ENCODE measurements at regions not wholly inside any gene's neighbourhood (a gene's known extent, or its start where the extent isn't known, plus 50 kb on each side); places are given as distances from the start of the nearest gene placed in this dataset.
"Not testable (repeated sequence)": the region's sequence is repeated elsewhere in the genome, so short reads cannot be mapped to it uniquely, and the experiment has no call there.

DNA sequence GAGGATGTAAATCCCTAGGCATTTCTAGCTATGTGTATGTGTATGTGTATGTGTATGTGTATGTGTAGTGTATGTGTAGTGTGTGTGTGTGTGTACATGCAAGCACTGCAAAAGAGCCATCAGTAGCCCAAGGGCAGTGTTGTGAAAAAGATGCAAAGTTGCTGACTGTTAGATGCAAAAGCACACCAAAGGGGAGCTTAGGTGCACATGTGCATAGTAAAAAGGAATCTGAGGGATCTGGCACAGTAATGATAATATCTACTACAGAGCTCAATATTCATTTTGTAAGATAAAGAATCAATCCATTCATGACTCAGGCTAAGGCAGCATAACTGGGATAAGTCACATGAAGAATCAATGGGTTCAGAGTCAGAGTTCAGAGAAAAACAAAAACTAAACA is 80.2 kb downstream of the TMEM47 start:
- intact Hi-C loops (cut with DNase I): no loop called here
- DNase-seq (ENCODE audit: low spot score) (no peak), ATAC-seq (no peak)

DNA sequence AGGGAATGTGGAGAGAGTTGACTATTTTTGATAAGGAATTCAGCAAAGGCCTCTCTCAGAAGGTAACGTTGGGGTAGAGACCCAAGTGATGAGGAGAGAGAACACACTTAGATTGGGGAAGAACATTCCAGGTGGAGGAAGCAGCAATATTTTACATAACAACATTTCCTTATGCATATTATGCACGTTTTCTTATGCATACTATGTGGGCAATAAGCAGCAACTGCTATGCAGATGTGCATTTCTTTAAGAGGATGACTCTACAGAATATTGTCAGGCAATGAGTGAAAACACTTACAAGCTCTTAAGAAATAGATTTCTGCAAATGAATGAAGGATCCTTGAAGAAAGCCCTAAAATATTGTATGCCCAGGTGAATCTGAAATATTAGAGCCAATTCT is 91.1 kb downstream of the TMEM47 start:
- intact Hi-C loops (cut with DNase I): no loop called here
- DNase-seq (ENCODE audit: low spot score): no peak
- ATAC-seq: no peak

DNA sequence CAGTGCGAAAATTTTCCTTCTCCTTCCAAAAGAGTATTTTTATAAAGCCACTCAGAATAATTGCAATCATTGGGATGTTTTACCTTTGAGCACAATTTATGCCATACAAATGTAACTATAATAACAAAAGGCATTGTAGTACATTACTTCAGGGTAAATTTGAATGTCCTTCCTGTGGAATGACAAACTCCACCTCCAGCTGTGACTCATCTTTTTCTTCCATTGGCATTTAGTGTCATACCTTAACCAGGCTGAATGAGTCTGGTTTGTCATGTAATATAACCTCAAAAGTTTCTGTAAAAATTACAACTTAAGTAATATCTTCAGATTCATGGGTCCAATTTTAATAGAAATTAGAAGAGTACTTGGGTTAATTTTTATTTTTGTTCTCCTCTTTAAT is 93.3 kb downstream of the TMEM47 start:
- ATAC-seq (no peak), DNase-seq (ENCODE audit: low spot score) (no peak)
- intact Hi-C loops (cut with DNase I): no loop called here

DNA sequence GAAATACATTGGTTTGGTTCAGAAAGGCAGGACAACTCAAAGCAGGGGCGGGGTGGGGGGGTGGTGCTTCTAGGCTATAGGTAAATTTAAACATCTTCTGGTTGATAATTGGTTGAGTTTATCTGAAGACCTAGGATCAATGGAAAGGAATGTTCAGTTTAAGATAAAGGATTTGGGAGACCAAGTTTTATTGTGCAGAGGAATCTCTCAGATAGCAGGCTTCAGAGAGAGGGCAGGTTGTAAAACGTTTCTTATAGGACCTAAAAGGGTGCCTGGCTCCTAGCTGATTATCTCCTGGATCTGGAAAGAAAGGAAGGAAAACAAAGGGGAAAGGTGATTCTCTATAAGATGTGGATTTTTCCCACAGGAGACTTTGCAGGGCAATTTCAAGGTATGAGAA is 94.0 kb downstream of the TMEM47 start:
- no peak for DNase-seq (ENCODE audit: low spot score)
- ATAC-seq: no peak
- intact Hi-C loops (cut with DNase I): no loop called here

DNA sequence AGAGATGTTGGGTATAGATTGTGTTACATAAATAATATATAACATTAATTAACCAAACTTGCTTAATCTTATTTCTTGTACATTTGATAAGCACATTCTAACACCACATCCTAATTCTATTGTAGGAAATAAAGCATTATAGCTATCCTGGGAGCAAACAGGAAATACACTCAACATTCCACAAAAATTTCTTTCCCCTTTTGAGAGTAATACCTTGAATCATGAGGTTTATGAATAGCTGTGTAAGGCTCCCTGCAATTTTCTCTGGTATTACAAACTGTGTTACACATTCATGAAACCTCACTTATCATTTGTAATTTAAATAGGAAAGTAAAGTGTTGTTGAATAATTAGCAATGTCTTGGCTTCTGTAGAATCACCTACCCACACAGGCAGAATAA is 95.1 kb downstream of the TMEM47 start:
- DNase-seq (ENCODE audit: low spot score) (no peak), ATAC-seq (no peak)
- intact Hi-C loops (cut with DNase I): no loop called here

DNA sequence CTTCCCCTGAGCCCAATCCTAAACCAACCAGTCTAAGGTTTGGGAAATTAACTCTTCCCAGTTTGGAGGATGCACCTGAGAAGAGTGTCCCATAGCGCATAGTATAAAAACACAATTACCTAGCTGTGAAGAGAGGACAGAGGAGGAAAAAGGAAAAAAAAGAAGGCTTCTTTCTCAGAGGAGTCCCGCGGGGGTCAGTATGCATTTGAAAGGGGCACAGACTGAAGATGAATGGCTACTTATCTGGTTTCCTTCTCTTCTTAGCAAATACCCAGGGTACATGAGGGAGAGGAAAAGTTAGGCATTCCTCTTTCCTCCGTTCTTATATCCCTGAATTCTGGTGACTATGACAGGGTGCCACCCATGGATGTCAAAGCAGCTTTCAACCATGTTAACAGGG is 96.9 kb downstream of the TMEM47 start:
- ATAC-seq (no peak), DNase-seq (ENCODE audit: low spot score) (no peak)
- intact Hi-C loops (cut with DNase I): no loop called here

DNA sequence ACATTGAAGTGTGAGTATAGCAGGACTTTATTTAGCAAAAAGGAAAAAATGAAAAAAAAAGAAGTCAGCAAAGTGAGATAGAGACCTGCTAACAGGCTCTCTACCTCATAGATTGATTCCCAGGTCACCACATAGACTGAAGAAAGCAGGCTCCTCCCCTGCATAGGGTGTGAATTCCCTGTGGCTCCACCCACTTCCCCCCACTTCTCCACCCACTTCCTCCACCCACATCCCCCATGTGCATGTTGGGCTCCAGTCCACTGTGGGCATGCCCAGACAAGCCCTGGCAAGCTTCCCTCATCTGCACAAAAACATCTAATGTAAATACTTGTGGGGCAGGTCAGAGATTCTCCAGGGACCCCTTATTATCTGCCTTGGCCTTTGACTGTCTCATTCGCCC is 97.8 kb downstream of the TMEM47 start:
- ATAC-seq: no peak
- DNase-seq (ENCODE audit: low spot score): no peak
- intact Hi-C loops (cut with DNase I): no loop called here

DNA sequence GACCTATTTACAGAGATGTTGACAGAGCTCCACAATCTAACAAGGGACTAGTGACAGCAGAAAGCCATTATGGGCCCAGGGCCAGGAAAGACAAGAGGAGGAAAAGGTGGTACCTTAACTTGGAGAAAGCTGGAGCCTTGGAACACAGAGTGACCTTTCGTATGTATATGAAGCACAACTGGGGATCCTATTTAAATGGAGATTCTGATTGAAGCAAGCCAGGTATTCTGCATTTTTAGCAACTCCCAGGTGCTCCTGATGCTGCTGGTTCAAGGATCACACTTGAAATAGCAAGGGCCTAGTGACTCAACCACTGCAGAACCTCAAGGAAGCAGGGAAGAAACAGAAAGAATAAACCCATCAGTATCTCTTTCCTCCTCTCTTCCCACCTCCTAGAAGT is 99.4 kb downstream of the TMEM47 start:
- no peak for ATAC-seq
- no peak for DNase-seq (ENCODE audit: low spot score)
- intact Hi-C loops (cut with DNase I): no loop called here

DNA sequence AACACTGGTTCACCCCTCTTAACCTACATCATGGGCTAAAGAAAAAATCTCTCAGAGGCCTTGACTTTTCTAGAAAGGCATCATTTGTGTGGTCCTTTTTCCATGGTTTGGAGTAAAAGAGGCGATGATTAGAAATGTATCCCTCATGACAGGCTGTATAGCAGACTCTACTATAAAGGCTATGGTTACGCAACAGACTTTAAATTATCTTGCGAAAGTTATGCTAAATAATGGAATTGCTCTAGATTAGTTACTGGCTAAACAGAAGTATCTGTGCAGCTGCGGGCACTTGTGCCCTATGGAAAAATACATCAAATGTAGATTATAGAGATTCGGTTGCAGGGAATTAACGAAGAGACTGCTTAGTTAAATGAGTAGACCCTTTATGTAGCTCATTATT is 101.6 kb downstream of the TMEM47 start:
- DNase-seq (ENCODE audit: low spot score) (no peak), ATAC-seq (no peak)
- intact Hi-C loops (cut with DNase I): no loop called here

DNA sequence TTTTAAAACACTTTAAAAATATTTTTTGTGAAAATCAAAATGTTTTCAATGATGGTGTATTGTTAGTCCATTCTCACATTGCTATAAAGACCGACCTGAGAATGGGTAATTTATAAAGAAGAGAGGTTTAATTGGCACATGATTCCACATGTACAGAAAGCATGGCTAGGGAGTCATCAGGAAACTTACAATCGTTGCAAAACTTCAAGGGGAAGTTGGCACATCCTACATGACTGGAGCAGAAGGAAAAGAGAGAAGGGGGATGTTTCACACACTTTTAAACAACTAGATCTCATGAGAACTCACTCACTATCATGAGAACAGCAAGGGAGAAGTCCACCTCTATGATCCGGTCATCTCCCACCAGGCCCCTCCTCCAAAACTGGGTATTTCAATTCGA is 110.7 kb downstream of the TMEM47 start:
- ATAC-seq: no peak
- intact Hi-C loops (cut with DNase I): no loop called here
- no peak for DNase-seq (ENCODE audit: low spot score)

DNA sequence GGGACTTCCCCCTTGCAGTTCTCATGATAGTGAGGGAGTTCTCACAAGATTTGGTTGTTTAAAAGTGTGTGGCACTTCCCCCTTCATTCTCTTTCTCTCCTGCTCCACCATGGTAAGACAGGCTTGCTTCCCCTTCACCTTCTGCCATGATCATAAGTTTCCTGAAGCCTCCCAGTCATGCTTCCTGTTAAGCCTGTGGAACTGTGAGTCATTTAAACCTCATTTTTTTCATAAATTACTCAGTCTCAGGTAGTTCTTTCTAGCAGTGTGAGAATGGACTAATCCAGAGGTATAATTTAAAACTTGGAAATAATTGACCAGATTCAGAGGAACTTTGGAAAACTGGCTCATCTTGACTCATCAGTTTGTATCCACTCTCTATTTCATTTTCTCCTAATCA is 129.0 kb downstream of the TMEM47 start:
- DNase-seq (ENCODE audit: low spot score) (no peak), ATAC-seq (no peak)
- intact Hi-C loops (cut with DNase I): no loop called here

DNA sequence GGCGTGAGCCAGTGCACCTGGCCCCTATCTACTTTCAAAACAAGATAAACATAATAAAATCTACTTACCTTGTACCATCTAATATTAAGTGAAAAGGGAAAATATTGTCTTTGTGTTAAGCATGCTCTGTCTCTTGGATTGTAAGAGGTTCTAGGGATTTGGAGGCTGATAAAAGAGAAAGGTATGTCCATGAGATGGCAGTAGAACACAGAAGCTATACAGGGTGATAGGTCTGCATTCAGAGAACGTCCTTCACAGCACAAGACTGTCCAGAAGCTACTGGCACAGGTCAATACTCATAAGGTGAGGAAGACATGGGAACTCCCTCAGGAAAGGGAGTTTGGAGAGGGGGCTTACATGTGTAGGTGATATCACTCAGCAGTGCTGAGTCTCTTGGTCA is 135.5 kb downstream of the TMEM47 start:
- ATAC-seq: no peak
- DNase-seq (ENCODE audit: low spot score): no peak
- intact Hi-C loops (cut with DNase I): loop anchor here (5.0 kb wide), 1 partner anchor 196 kb away; no protein-coding TSS in a partner anchor

DNA sequence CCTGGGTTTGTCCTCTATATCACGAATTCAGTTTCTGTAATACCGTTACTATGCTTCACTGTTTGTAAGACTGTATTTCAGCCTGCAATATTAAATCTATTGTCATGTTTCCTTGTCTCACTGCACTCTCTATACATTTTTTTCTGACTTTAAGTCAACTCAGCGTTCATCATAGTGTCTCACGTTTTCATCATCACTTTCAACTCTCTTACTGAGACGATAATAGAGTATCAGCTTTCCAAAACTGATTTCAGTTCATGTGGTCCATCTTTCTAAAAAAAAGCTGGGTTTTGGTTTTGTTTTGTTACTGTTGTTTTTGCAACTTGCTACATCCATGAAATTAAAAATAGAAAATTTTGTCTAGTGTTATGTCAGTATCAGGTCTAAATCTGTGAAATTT is 147.7 kb downstream of the TMEM47 start:
- no peak for ATAC-seq

DNA sequence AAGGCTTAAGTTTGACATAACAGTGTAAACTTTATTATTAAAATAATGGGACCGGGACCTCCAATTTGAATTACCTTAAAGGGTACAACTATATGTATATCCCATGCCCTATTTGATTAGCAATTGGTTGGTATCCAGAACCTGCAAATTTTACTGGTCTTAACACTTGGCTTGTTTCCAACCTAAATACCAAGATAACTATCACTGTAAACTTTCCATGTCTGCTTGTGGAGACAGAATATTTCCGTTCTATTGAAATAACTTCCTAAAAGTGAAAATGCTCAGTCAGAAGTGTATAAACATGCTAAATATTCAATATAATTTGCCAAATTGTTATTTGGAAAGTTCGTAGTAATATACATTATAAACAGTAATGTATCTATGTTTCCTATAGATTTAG is 154.0 kb downstream of the TMEM47 start:
- no peak for ATAC-seq
- no peak for DNase-seq (ENCODE audit: low spot score)
- intact Hi-C loops (cut with DNase I): no loop called here

More for the DNA sequence above, 147.7 kb downstream of the TMEM47 start:
- intact Hi-C loops (cut with DNase I): no loop called here
- no peak for DNase-seq (ENCODE audit: low spot score)

DNA sequence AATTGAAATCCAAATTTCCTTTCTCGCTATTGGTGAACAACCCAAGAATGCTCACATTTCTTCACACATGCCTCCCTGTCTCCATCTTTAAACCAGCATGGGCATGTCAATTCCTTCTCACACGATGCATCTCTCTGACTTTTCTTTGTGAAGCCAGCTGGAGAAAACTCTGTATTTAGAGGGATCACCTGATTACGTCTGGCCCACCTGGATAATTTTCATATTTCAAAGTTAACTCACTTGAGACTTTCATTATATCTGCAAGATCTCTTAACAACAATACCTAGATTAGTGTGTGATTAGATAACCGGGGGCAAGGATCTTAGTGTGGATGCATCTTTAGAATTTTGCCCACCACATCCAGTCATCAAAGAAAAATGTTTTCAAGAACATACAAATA is 164.0 kb downstream of the TMEM47 start:
- no peak for ATAC-seq
- intact Hi-C loops (cut with DNase I): no loop called here
- DNase-seq (ENCODE audit: low spot score): no peak

DNA sequence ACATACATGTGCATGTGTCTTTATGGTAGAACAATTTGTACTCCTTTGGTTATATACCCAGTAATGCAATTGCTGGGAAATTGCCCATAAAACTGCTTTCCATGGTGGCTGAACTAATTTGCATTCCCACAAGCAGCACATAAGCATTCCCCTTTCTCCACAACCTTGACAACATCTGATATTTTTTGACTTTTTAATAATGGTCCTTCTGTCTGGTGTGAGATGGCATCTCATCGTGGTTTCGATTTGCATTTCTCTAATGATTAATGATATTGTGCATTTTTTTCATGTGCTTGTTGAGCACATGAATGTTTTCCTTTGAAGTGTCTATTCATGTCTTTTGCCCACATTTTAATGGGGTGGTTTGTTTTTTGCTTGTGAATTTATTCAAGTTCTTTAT is 166.0 kb downstream of the TMEM47 start:
- intact Hi-C loops (cut with DNase I): no loop called here
- DNase-seq (ENCODE audit: low spot score) (no peak), ATAC-seq (no peak)

DNA sequence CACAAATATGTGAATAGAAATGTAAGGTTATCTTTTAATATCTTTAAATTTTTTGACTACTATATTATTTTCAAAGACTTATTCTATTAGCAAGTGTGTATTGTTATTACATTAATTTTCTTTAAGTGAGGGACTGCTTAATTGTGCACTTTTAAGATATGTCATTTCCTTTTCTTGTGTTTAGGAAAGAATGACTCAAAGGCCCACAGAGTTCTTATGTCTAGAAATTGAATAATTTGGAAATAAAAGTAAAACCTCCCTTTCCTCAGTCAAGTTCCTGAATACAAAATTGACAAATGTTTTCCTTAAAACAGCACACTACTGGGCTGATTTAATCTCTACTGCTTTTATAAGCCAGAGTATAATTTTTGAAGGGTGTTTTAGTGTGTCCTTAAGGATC is 169.7 kb downstream of the TMEM47 start:
- DNase-seq (ENCODE audit: low spot score) (no peak), ATAC-seq (no peak)
- intact Hi-C loops (cut with DNase I): no loop called here

DNA sequence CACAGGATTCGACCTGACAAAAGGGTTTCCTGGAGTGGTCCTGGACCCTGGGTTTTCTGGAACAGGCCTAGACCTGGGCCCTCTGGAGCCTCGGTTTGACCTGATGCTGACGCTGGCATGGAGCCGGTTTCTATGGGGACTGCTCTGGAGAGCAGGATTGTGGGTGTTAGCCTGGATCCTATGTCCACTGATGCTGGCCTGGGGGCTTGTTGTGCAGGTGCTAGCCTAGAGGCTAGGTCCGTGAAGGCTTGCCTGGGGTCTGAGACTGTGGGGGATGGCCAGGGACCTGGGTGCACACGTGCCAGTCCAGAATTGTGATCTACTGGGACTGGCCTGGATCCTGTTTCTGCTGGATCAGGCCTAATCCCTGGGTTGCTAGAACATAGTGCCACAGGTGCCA is 173.1 kb downstream of the TMEM47 start:
- no peak for DNase-seq (ENCODE audit: low spot score)
- intact Hi-C loops (cut with DNase I): no loop called here

DNA sequence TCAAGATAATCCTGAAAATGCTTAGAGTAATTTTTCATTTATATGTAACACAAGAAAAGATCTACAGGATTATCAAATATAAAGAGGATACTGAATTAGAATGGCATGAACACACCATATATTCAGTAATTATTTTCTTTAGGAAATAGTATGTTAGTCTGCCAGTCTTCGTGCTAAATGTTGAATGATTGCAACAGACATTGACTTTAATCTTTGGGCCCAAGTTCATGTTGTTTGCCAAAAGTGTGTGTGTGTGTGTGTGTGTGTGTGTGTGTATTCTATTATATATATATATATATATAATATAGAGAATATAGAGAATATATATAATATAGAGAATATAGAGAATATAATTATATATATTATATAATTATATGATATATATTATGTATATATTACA is 186.6 kb downstream of the TMEM47 start:
- no peak for DNase-seq (ENCODE audit: low spot score)
- no peak for ATAC-seq
- intact Hi-C loops (cut with DNase I): no loop called here

More for the DNA sequence above, 173.1 kb downstream of the TMEM47 start:
- no peak for ATAC-seq

DNA sequence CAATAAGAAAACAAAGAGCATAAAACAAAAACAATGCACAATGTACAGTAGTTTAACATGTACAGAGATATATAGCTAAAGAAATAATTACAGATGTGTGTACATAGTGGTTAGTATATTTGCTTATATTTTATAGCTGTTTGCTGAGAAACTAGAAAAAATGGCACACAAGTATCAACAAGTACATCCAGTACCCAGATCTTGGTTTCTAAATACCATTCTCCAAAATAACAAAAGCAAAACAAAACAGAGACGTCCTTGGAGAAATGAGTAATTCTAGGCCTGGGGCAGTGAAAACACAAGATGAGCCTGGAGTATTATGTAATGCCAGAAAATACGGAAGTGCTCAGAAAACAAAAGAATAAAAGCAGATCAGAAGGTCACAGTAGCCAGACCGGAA is 189.6 kb downstream of the TMEM47 start:
- intact Hi-C loops (cut with DNase I): no loop called here
- ATAC-seq: no peak
- DNase-seq (ENCODE audit: low spot score): no peak

DNA sequence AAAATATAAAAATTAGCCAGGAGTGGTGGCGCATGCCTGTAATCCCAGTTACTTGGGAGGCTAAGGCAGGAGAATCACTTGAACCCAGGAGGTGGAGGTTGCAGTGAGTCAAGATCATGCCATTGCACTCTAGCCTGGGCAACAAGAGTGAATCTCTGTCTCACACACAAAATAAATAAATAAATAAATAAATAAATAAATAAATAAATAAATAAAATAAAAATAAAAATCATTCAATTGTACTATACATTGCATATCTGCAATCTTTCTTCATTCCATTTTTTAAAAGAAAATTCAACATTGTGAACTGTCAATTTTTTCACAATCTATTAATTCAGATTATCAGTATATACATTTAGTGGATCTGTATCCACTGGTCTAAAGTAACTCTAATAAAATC is 193.9 kb downstream of the TMEM47 start:
- ATAC-seq; DNase-seq (ENCODE audit: low spot score); intact Hi-C loops (cut with DNase I): not testable (repeated sequence)

DNA sequence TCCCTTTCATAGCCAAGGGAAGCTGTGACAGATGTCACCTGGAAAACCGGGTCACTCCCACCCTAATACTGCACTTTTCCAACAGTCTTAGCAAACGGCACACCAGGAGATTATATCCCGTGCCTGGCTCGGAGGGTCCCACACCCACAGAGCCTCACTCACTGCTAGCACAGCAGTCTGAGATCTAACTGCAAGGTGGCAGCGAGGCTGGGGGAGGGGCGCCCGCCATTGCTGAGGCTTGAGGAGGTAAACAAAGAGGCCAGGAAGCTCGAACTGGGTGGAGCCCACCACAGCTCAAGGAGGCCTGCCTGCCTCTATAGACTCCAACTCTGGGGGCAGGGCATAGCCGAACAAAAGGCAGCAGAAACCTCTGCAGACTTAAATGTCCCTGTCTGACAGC is 199.2 kb downstream of the TMEM47 start:
- ATAC-seq; DNase-seq (ENCODE audit: low spot score); intact Hi-C loops (cut with DNase I): not testable (repeated sequence)
